Fibroblast of villous mesenchyme (primary cell): ENCODE measurements at regions not wholly inside any gene's neighbourhood (a gene's known extent, or its start where the extent isn't known, plus 50 kb on each side); places are given as distances from the start of the nearest gene placed in this dataset.
"Not testable (repeated sequence)": the region's sequence is repeated elsewhere in the genome, so short reads cannot be mapped to it uniquely, and the experiment has no call there.

ENCODE experiments used
- DNase-seq: peaks from one replicate; pipeline ENCODE4 v3.0.0-alpha.2; 2010; ENCODE audit warnings: low read depth
- H3K4me3 ChIP-seq: 2 replicates; pipeline ENCODE4 v1.5.1; 2011; ENCODE audit warnings: low read depth, mild to moderate bottlenecking, low read length
- CTCF ChIP-seq: IDR thresholded peaks from 2 replicates; pipeline ENCODE4 v1.5.1; 2012; ENCODE audit warnings: low read depth, mild to moderate bottlenecking, low read length; ENCODE audit not compliant: insufficient read depth

- no peak overlapping the region for H3K4me3 ChIP-seq
- no peak for TF ChIP-seq CTCF
- DNase-seq: no peak
Measured at GRCh38 chr1:242806324-242806723, 281.8 kb upstream of the PLD5 start.

DNA sequence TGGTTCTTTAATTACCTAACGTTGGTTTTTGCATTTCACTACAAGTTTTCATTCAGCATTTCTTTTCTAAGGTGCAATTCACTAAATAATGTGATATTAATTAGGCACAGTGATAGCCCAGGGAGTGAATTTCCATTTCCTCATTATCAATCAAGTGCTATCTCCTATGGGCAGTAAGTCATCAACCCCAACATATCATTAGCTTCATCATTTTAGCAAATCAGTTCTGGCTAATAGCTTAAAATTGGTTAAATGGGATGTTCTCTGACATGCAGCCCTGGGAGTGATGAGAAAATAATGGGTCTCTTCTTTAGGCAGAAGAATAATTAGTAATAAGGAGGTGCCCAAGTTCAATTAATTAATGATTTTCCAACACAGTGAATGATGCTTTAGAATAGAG is 280.9 kb upstream of the PLD5 start:
- not testable (repeated sequence) for H3K4me3 ChIP-seq, DNase-seq

DNA sequence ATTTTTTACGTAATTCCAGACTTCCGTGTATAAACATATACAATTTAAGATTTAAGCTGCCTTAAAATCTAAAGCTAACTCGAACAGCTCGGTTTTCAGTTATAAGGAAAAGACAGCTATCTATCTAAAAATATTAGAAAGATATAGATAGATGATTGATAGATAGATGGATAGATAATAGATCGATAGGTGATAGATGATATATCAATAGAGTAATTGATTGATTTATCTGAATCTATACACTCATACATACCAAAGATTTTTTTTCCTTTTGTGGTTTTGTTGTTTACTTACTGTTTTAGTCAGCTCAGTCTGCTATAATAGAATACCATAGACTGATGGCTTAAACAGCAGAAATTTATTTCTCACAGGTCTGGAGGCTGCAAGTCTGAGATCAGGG is 278.5 kb upstream of the PLD5 start:
- no peak for DNase-seq
- no peak for TF ChIP-seq CTCF
- no peak overlapping the region for H3K4me3 ChIP-seq

DNA sequence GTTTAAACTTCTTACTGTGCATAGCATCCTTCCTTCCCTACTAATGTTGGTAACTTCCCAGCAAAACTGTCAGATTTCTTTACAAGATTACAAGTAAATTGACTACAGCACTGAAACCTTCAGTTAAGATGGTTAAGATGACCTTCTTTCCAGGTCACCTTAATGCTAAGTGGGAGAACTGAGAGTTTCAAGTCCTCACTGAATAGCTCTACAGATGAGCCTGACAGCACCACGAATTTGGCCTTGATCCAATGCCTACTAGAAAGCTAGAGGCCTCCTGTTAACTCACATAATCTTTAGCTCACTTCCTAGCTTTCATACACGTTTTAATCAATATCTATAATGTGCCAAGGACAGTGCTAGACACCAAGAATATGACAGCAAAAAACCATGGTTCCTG is 276.0 kb upstream of the PLD5 start:
- H3K4me3 ChIP-seq: no peak overlapping the region
- no peak for TF ChIP-seq CTCF
- no peak for DNase-seq

DNA sequence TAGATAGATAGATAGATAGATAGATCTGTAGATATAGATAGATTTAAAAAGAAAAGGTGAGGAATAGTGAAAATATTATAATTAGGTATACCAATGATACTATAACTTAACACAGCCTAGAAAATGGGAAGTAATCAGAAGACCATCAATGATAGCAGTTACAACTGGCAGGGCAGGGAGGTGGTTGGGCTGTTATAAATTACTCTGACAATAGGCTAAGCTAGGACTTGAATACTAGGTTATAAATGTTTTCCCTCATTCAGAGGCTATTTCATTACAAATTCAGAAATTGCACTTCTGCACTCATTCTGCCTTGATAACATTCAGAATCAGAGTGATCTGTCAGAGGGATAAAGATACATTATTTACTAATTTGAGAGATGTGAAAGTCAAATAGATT is 273.4 kb upstream of the PLD5 start:
- DNase-seq: no peak
- no peak overlapping the region for H3K4me3 ChIP-seq
- TF ChIP-seq CTCF: no peak

GRCh38 chr1:242788771-242789170 is 264.3 kb upstream of the PLD5 start:
- no peak for TF ChIP-seq CTCF
- no peak for DNase-seq
- no peak overlapping the region for H3K4me3 ChIP-seq

GRCh38 chr1:242787968-242788367 is 263.5 kb upstream of the PLD5 start:
- no peak for TF ChIP-seq CTCF
- DNase-seq: no peak
- no peak overlapping the region for H3K4me3 ChIP-seq
